Stimulated activated CD4-positive, alpha-beta T cell treated with anti-CD3 and anti-CD28 coated beads, Interleukin-2, amount 100 ng/mL, for 24 hours (primary cell): ENCODE measurements at regions not wholly inside any gene's neighbourhood (a gene's known extent, or its start where the extent isn't known, plus 50 kb on each side); places are given as distances from the start of the nearest gene placed in this dataset.

Experiments
- DNase-seq, 2 donors: peaks; one replicate each; pipeline ENCODE4 v3.0.0-alpha.2; 2020

DNA sequence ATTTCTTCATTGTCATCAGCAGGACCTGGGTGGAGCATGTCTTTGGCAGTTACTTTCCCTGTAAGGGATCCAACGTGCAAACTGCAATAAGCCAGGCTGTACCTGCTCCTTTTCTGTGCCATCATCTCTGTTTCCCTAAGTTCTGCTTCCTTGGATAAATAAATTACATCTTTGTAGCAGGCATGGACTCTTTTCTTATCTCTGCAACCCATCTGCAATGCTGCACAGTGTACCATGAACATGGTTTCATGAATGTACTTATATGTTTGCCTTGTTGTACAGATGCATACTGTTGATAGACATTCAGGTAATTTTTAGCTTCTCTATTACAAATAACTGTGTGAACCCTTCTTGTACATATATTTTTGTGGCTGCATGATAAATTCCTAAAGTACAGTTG is 616.7 kb upstream of the PIK3C3 start:
- no peak for DNase-seq

DNA sequence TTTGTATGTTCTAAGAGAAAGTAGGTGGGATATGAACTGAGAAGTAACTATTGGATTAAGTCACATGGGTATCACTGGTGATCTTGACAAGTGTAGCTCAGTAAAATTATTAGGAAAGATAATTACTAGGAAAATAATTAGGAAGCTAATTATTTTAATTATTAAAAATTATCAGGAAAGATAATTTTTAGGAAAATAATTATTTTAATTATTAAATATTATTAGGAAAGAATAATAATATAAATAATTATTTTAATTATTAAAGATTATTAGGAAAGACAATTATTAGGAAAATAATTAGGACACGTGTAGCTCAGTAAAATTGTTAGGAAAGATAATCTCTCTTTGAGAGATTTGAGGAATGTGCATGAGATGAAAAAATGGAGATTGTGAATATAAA is 623.4 kb upstream of the PIK3C3 start:
- no peak for DNase-seq

DNA sequence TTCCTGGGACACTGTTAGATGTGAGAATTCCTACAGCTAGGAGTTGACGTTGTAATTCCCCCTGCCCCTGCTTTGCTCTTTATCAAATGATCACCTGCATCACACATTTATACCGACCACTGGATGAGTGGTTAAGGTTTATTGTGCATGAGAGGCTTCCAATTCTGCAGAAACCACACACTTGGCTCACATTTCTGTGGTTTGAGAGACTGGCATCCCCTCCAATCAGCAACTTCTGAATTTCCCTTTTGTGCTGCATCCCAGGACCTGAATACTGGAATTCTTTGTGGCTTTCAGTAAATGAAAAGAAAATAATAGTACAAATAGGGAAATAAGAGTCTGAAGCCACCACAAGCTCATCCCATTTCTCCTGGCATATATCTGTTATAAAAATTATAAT is 628.7 kb upstream of the PIK3C3 start:
- DNase-seq = no peak

DNA sequence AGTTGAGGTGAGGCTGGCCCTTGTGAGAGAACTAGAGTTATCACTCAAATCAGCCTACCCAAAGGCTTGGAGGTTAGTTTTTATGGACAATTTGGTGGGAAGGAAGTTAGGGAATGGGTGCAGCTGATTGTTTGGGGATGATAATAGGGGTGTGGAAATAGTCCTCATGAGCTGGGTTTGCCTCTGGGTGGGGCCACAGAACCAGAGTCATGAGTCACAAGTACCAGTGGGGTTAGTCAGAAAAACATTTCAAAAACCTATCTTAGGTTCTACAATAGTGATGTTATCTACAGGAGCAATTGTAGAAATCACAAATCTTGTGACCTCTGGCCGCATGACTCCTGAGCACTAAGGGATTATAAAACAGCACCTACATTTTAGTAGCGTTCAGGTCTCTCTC is 630.1 kb upstream of the PIK3C3 start:
- DNase-seq = no peak

DNA sequence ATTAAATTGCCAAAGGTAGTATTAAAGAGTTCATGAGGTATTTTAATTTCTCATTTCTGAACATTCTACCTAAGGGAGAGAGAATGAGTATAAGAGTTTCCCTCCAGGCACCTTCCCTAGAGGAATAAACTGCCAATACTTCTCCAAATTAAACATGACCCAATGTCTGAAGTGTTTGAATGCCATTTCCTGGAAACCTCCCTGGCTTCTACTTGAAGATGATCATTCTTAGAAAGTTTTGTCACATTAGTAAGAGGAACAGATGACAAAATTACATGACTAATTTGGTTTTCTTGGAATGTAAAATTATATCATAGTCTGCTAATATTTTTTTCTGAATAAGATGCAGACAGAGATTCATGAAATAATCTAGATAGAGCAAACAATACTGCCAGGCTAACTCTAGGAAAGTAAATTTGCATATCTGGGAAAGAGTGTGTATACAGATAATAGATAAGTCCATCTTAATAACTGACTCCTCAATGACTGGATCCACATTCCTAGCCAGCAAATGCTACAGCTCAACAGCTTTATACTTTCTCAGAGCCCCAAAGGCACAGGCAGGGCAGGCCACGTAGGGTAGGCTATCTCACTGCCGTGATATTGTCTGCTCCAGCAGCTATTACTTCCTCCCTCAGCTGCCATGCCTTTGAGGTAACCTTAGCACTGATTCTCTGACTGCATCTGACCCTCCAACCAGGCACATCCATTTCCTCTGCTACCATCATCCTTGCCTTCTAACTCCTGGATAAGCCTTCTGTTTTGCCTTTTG is 630.8 kb upstream of the PIK3C3 start:
- no peak for DNase-seq

DNA sequence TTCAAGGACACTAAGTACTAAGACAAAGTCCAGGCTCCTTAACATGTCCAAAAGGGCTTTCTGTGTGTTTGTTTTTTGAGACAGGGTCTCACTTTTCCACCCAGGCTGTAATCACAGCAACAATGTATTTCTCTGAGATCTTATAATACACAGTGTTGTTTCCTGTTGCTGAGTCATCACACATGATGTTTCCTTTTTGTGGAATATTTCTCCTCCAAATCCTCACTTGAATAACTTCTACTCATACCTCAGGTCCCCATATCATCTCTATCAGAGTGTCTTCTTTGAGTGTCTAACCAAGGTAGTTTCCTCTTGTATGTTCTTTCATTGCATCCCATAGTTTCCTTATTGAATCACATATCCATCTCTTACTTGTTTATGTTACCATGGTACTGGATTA is 632.0 kb upstream of the PIK3C3 start:
- no peak for DNase-seq

DNA sequence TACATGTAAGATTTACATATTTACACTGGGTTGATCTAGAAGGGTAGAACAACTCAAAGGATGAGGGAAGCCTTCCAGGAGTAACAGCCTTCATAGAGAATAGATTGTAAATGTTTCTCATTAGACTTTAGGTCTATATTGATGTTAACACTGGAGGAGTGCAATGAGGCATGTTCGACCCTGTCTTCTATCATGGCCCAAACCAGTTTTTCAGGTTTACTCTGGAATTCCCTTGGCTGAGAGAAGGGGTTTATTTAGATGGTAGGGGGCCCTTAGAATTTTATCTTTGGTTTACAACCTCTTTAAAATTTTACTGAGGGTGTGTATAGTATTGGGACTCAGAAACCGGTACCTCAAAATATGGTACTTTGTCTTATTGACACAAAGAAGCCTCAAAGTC is 634.9 kb upstream of the PIK3C3 start:
- DNase-seq = no peak

DNA sequence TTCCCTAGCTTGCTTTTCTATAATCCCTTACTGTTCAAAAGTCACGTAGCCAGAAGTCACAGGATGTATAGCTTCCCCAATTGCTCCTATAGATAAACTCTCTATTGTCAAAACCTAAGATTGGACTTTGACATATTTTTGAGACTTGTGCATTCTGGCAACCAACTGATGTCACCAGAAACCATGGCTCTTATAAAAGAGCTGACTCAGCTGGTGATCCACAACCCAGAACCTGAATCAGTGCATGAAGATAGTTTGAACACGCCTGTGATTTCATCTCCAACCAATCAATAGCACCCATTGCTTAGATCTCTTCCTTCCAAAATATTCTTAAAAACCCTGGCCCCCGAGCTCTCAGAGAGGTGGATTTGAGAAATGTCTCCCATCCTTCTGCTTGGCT is 639.9 kb upstream of the PIK3C3 start:
- DNase-seq = no peak

DNA sequence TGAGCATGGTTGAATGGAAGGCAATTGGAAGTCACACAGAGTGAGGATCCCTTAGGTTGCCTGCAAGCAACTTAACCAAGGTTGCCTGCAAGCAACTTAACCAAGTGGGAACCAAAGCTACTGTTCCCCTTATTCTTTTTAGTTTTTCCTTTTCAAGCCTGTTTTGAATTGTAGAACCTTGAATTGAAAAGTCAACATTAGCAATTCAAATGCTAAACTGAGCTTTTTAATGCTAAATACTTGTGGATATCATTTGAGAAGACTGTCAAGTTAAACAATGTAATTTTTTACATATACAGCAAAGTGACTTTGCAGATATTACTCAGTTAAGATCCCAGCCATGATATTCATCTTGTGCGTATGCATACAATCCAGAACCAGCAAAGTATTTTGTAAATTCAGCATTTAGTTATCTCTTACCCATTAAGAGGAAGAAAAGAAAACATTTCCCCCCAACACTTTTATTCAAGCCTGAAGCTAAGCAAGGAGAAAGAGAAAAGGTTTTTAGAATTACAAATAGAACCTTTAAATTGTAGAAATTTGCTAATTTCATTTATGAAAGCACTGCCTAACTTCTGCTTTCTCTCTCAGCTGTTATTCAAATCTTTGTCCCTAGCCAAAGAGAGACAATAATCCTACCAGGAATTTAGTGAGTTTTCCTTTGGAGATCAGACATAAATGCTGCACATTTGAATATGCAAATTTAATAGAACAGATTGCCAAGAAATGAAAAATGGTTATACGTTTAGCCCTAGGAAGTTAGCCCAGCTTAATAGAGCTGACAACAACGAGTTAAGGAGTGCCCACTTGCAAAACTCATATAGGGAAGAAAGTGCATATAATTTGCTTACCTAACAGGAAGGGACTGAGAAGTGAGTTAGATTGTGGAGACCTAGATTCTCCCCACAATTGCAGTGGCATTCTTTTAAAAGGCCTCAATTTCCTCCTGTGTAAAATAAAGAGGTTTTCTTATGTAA is 643.2 kb upstream of the PIK3C3 start:
- DNase-seq = no peak

DNA sequence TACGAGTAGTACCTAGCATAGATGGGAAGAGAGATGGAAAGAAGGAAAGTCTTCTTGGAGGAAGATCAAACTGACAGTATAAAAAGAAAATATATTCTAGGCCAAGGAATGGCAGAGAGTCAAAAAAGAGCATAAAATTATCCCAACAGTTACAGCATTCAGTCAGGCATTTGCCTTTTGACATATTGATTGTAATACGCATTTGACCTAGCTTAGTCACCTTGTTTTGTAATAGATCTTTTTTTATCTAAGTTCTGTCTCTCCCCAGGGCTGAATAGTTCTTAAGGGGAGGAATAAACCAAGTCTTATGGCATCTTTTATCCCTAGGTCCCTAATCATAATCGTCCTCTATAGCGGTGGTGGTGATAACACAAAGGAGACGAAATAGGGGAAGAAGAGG is 657.3 kb upstream of the PIK3C3 start:
- no peak for DNase-seq

DNA sequence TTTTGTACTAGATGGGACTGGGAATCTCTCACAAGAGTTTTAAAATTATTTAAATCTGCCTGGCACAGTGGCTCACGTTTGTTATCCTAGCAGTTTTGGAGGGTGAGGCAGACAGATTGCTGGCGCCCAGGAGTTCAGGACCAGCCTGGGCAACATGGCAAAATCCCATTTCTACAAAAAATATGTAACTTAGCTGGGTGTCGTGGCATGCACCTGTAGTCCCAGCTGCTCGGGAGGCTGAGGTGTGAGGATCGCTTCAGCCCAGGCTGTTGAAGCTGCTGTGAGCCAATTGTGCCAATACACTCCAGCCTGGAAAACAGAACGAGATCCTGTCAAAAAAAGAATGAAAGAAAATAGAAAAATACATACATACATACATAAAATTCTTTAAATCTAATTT is 685.7 kb upstream of the PIK3C3 start:
- DNase-seq = no peak

DNA sequence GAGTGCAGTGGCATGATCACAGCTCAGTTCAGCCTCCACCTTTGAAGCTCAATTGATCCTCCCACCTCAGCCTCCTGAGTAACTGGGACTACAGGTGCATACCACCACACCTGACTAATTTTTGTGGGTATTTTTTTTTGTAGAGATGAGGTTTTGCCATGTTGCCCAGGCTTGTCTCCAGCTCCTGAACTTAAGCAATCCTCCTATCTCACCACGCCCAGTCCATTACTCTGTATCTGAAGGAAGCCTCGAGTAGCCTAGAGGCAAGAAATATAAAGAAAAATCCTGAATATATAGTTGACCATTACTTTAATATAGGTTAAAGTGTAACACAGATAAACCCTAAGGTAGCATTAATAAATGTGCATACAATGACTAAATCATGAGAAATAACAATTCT is 686.8 kb upstream of the PIK3C3 start:
- no peak for DNase-seq

DNA sequence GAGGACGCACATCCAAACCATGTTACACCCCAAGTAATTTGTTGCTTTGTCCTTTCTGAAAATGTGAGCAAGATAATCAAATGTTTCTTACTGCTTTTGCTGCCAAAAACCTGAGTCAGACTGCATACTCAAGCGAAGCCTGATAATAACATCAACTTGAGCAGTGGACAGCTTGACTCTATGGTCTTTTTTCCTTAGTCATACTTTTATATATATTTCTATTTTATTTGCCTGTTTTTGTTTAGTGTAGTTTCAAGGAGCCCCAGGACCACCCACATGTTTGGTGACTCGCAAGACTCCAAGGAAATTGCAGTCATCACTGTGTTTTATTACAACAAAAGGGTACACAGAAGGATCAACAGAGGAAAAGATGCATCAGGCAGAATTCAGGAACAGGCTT is 688.4 kb upstream of the PIK3C3 start:
- DNase-seq = no peak

DNA sequence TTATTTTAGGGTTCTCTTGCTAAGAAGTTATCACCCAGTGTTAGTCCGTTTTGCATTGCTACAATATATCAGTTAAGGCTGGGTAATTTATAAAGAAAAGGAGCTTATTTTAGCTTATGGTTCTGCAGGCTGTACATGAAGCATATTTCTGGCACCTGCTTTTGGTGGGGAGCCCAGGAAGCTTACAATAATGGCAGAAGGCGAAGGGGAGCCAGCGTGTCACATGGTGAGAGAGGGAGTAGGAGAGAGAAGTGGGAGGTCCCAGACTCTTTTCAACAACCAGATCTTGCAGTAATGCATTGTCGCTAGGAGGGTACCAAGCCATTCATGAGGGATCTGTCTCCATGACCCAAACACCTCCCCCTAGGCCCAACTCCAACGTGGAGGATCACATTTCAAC is 688.8 kb upstream of the PIK3C3 start:
- no peak for DNase-seq

DNA sequence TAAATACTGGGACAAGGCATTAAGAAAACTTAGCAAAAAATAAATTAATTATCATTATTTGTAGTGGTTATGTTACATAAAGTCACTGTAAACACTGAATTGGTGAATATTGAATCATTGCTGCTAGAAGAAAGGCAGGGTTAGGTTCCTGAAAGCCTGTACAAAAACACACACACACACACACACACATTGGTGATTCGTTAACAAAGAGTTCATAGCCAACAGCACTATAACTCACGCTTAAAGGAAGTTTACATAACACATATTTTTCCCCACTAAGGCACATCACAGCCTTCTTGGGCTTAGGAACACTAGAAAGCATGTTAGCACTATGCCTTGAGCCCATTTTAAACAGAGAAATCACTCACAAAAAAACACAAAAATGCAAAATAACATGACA is 690.0 kb upstream of the PIK3C3 start:
- DNase-seq = no peak

DNA sequence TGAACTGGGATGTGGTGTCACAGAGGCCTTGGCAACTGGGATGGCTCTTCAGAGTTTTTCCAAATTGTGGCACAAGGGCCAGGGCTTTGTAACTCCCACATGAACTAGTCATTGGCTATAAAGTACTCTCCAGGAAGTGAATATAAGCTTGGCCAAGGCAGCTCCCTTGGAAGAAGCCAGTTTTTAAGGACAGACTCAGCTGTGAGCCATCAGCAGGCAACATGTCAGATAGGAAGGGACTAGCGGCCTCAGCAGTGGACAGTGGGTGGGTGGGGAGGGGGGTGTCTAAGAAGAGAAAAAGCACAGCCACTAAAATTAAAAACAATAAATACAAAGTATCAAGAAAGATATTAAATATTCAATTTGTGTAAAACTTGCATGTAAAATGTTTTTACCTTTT is 691.1 kb upstream of the PIK3C3 start:
- no peak for DNase-seq

DNA sequence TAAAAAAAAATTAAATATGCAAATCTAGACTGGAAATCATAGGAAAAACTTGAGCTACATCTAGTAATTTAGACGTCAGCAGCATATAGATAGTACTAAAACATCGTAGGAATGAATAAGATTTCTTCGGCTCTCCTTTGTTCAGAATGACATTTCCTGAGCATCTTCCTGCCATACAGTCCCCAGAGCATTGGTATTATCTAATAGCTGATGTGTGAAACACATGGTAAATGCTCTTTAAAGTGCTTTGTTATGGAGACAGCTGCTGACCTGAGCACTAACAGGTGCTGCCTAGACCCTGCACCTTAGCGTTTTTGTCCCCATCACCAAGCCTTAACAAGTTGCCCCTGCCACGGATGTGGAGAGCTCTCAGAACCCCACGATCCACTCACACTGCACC is 692.3 kb upstream of the PIK3C3 start:
- no peak for DNase-seq

DNA sequence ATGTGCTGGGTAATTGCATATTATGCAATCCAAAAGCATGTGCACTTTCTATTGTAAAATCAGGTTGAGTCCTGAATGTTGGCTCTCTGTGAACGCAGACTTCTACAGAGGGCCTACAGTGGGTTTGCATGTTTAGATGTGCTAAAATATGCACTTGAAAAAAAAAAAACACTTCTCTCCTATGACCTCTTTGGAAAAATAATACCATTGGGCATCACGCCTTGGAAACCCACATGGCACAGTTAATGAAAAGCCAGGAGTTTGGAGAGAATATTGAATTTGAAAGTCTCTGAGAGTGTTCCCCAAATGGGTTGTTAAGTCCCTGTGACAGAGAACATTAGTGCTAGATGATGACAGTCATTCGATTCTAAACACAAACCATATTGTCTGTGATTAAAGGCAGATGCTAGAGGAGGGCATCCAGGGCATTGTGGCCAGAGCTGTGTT is 710.4 kb upstream of the PIK3C3 start:
- no peak for DNase-seq

DNA sequence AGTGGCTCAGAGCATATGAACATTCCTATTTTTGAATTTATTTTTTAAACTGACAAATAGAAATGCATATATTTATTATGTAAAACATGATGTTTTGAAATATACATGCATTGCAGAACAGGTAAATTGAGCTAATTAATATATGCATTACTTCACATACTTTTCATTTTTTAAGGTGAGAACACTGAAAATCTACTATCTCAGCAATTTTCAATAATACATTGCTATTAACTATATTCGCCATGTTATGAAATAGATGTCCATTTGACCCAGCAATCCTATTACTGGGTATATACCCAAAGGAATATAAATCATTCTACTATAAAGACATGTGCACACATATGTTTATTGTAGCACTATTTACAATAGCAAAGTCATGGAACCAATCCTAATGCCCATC is 717.7 kb upstream of the PIK3C3 start:
- DNase-seq = no peak

DNA sequence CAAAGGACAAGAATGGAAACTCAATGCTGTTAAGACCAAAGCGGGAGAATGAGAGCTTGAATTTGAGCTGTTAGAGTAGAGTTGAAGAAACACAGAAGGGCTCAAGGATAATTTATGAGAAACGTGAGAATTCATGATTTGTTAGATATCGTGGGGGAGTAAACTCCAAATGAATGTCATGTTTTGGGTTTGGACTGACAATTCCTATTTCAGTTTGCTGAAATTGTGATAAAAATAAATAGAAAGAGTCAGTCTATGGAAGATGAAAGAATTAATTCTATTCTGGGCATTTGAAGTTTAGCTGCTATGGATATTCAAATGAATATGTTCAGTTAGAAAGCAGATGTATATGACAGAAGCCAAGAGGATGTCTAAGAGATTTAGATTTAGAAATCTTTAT is 723.4 kb upstream of the PIK3C3 start:
- DNase-seq = no peak

DNA sequence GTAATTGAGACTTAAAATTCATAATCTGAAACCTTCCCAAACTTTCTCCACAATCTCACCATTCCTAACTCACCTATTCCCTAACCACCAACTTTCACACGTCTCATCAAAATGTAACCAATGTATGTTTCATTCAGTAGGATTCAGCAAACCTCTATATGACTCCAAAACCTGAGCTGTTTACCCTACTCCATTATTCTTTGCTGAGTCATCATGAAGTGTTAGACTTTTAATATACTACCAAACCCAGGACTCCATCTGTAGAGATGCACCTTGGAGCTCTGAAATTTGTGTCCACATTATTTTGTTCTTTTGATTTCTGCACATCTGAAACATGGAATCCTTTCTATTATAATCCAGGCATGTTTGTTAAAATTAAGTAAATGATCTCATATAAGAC is 727.0 kb upstream of the PIK3C3 start:
- no peak for DNase-seq

DNA sequence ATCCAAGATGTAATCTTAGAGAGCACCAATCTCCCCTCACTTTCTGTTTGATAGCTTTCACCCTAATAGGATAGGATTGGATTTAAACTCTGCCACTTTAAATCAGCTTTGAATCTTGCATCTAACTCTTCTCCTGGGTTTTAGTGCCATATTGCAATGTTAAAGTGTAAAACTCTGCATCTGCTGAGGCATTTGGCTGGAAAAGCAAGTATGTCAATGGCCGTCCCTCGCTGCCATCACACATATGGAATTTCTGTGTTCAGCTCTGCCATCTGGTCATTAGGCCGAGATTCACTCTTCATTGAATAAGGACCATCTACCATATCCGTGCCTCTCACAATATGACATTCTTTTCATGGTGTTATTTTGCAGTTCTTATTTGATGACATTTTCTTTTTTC is 728.1 kb upstream of the PIK3C3 start:
- DNase-seq = no peak

DNA sequence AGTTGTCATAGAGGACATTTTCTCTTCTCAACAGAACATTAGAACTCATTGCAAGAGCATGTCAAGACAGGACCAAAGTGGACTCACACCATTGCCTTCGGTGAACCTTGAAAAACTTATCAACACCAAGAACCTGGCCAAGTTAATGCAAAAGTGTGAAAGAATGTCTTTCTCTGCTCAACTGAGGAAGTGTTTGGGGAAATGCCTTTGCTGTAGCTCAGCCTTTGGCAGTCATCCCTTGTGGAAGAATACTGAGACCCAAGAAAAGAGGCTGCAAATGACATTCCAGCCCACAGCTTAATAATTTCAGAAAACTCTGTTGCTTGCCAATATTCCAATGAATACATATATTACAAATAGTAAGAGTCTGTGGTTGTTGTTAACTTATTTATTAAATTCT is 728.8 kb upstream of the PIK3C3 start:
- no peak for DNase-seq

DNA sequence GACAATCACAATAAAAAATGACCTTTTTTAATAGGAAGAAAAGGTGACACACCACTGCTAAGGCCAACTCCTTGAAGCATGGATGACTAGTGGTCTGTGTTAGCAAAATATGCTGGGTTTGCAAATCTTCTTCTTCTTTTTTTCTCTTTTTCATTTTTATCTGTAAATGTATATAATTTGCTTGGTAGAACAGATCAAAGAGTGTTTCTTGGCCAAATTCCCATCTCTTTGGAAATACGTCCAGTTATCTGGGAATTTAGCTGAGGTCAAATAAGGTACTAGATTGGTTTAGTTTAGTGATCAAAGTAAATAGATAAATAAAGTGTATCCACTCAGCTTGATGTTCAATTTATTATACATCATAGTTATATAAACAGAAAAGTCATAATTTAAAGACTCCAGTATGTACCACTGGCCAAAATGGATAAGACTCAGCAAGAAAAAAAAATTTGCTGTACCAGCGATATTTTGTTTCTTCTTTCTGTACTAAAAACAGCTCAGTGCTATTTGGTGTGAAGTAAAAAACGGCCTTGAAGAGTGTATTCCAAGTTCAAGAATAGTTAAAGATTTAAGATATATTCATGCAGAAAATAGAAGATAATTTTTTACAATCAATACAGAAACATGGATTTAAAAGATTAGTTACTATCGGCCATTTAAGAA is 738.6 kb upstream of the PIK3C3 start:
- DNase-seq = no peak
